Adipocyte (in vitro differentiated cells): ENCODE measurements at regions not wholly inside any gene's neighbourhood (a gene's known extent, or its start where the extent isn't known, plus 50 kb on each side); places are given as distances from the start of the nearest gene placed in this dataset.

Experiments used
- DNase-seq: peaks from one replicate; pipeline ENCODE4 v3.0.0-alpha.2; 2015; ENCODE audit warnings: low read depth
- H3K27me3 ChIP-seq: replicated peaks from 2 replicates; pipeline ENCODE4 v1.7.0; 2013; ENCODE audit warnings: mild to moderate bottlenecking, low read length, moderate library complexity; ENCODE audit not compliant: control insufficient read depth, insufficient read depth
- H3K36me3 ChIP-seq: 2 replicates; pipeline ENCODE4 v1.7.0; 2013; ENCODE audit warnings: low read length, mild to moderate bottlenecking, moderate library complexity; ENCODE audit not compliant: control insufficient read depth, insufficient read depth, severe bottlenecking
- H3K4me1 ChIP-seq: 2 replicates; pipeline ENCODE4 v1.7.0; 2013; ENCODE audit warnings: mild to moderate bottlenecking, low read length, moderate library complexity; ENCODE audit not compliant: control insufficient read depth, insufficient read depth
- H3K4me3 ChIP-seq: 2 replicates; pipeline ENCODE4 v1.7.0; 2013; ENCODE audit warnings: mild to moderate bottlenecking, low read length, moderate library complexity
- H3K9ac ChIP-seq: 2 replicates; pipeline ENCODE4 v1.7.0; 2013; ENCODE audit warnings: mild to moderate bottlenecking, low read length, moderate library complexity
- H3K9me3 ChIP-seq: 2 replicates; pipeline ENCODE4 v1.7.0; 2013; ENCODE audit warnings: mild to moderate bottlenecking, low read length, moderate library complexity; ENCODE audit not compliant: control insufficient read depth

GRCh38 chr4:110840221-110840654 lies 217.4 kb upstream of the PITX2 start:
- Histone ChIP-seq H3K9ac (no peak overlapping the region), H3K9me3 (no peaks in the 10 kb centered on the region), H3K36me3 (no peaks in the 10 kb centered on the region), H3K27me3 (no peaks in the 10 kb centered on the region), H3K4me1 (peaks cover 14% of the 10 kb centered on the region), H3K4me3 (no peak overlapping the region)
- peak; percentile 78 for DNase-seq

- H3K9ac ChIP-seq, result no peak overlapping the region
- no peaks in the 10 kb centered on the region for H3K9me3 ChIP-seq
- peaks cover 20% of the 10 kb centered on the region for H3K4me1 ChIP-seq
- H3K36me3 ChIP-seq, result no peaks in the 10 kb centered on the region
- no peak overlapping the region for H3K4me3 ChIP-seq
- H3K27me3 ChIP-seq, result peaks cover 7% of the 10 kb centered on the region
- no peak for DNase-seq
These were observed 225.9 kb upstream of the PITX2 start for GRCh38 chr4:110848787-110849186.

- no peak for DNase-seq
- Histone ChIP-seq H3K4me1 (peaks cover 27% of the 10 kb centered on the region), H3K9ac (no peak overlapping the region), H3K9me3 (no peaks in the 10 kb centered on the region), H3K36me3 (no peaks in the 10 kb centered on the region), H3K27me3 (peaks cover 7% of the 10 kb centered on the region), H3K4me3 (no peak overlapping the region)
These were observed 226.6 kb upstream of the PITX2 start for GRCh38 chr4:110849461-110849860.

GRCh38 chr4:110850461-110851442 lies 227.9 kb upstream of the PITX2 start:
- no peak overlapping the region for H3K4me3 ChIP-seq
- H3K27me3 ChIP-seq, result peaks cover 7% of the 10 kb centered on the region
- no peaks in the 10 kb centered on the region for H3K36me3 ChIP-seq
- DNase-seq, result no peak
- peaks cover 3% of the 10 kb centered on the region for H3K9me3 ChIP-seq
- H3K4me1 ChIP-seq, result peaks cover 30% of the 10 kb centered on the region
- no peak overlapping the region for H3K9ac ChIP-seq

GRCh38 chr4:110851989-110852388 lies 229.1 kb upstream of the PITX2 start:
- Histone ChIP-seq H3K4me3 (no peak overlapping the region), H3K9ac (no peak overlapping the region), H3K36me3 (no peaks in the 10 kb centered on the region), H3K27me3 (peaks cover 7% of the 10 kb centered on the region), H3K4me1 (peaks cover 30% of the 10 kb centered on the region), H3K9me3 (peaks cover 3% of the 10 kb centered on the region)
- DNase-seq, result no peak

- peaks cover 7% of the 10 kb centered on the region for H3K27me3 ChIP-seq
- DNase-seq, result no peak
- peaks cover 3% of the 10 kb centered on the region for H3K9me3 ChIP-seq
- peaks cover 30% of the 10 kb centered on the region for H3K4me1 ChIP-seq
- H3K9ac ChIP-seq, result no peak overlapping the region
- H3K4me3 ChIP-seq, result no peak overlapping the region
- no peaks in the 10 kb centered on the region for H3K36me3 ChIP-seq
These were observed 229.9 kb upstream of the PITX2 start for GRCh38 chr4:110852793-110853192.

GRCh38 chr4:110853242-110853641 lies 230.4 kb upstream of the PITX2 start:
- Histone ChIP-seq H3K4me1 (peaks cover 26% of the 10 kb centered on the region), H3K27me3 (peaks cover 7% of the 10 kb centered on the region), H3K9me3 (peaks cover 3% of the 10 kb centered on the region), H3K9ac (no peak overlapping the region), H3K4me3 (no peak overlapping the region), H3K36me3 (no peaks in the 10 kb centered on the region)
- no peak for DNase-seq

- no peak overlapping the region for H3K4me3 ChIP-seq
- no peak overlapping the region for H3K9ac ChIP-seq
- H3K27me3 ChIP-seq, result peaks cover 7% of the 10 kb centered on the region
- peak; percentile 86 for DNase-seq
- peaks cover 3% of the 10 kb centered on the region for H3K9me3 ChIP-seq
- H3K36me3 ChIP-seq, result no peaks in the 10 kb centered on the region
- peaks cover 20% of the 10 kb centered on the region for H3K4me1 ChIP-seq
These were observed 231.3 kb upstream of the PITX2 start for GRCh38 chr4:110854021-110854678.

GRCh38 chr4:110860125-110860524 lies 237.2 kb upstream of the PITX2 start:
- Histone ChIP-seq H3K4me1 (peaks cover under 1% of the 10 kb centered on the region), H3K9ac (no peak overlapping the region), H3K4me3 (no peak overlapping the region), H3K9me3 (peaks cover 1% of the 10 kb centered on the region), H3K27me3 (no peaks in the 10 kb centered on the region), H3K36me3 (no peaks in the 10 kb centered on the region)
- DNase-seq, result no peak

- Histone ChIP-seq H3K27me3 (no peaks in the 10 kb centered on the region), H3K4me1 (peaks cover 8% of the 10 kb centered on the region)
- DNase-seq, result no peak
These were observed 238.0 kb upstream of the PITX2 start for GRCh38 chr4:110860901-110861300.

GRCh38 chr4:110865611-110866259 lies 242.9 kb upstream of the PITX2 start:
- Histone ChIP-seq H3K9me3 (no peaks in the 10 kb centered on the region), H3K4me1 (peaks cover 54% of the 10 kb centered on the region), H3K4me3 (peak overlapping the region; percentile 20), H3K36me3 (no peaks in the 10 kb centered on the region), H3K9ac (no peak overlapping the region), H3K27me3 (no peaks in the 10 kb centered on the region)
- DNase-seq, result peak; percentile 71

More at GRCh38 chr4:110860901-110861300, 238.0 kb upstream of the PITX2 start:
- H3K9me3 ChIP-seq, result no peaks in the 10 kb centered on the region
- no peaks in the 10 kb centered on the region for H3K36me3 ChIP-seq
- no peak overlapping the region for H3K4me3 ChIP-seq
- no peak overlapping the region for H3K9ac ChIP-seq
